GM21423 (cell line): ENCODE measurements at regions not wholly inside any gene's neighbourhood (a gene's known extent, or its start where the extent isn't known, plus 50 kb on each side); places are given as distances from the start of the nearest gene placed in this dataset.
"Not testable (repeated sequence)": the region's sequence is repeated elsewhere in the genome, so short reads cannot be mapped to it uniquely, and the experiment has no call there.

ENCODE experiments used
- ATAC-seq: cut with Tn5 transposase; IDR thresholded peaks from one replicate; pipeline ENCODE4 v1.9.1; 2021; ENCODE audit warnings: mild to moderate bottlenecking, moderate library complexity; ENCODE audit not compliant: unreplicated experiment

DNA sequence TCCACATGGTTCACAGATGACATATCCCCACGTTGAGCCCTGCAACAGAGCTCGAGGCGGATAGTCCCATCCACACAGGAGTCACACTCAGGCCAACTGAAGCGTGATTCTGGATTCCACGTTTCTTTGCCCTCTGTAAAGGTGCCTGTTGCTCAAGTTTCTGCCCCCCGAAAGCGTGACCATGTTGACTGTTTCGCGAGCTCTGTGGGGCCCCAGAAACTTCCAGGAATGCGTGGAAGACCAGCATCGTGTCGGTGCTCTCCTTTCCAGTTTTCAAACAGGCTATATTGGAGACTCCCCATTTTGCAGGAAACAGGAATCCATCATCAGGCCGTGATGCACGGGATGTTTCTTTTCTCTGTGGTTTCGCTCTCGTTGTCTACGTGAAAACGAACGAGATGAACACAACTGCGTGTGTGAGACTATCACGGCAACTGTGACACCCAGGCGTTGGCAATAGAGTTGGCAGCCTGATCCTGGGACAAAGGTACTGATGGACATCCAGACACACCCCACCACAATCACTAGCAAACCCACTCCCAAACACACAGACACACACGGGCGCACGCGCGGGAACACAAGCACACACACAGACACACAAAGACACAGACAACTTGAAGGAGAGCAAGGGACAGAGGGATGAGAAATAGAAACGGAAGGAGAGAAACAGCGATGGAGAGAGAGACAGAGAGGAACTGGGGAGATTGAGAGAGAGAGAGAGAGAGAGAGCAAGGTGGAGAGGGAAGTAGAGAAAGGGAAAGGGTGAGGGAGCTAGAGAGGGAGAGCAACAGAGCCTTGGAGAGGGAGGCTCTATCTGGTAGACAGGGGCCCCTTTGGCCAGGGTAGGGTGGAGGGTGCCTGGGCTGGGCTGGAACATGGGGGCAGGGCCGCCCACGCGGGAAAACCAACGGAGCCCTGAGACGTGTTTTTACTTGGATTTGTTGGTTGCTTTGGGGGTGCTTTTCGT is 1609.3 kb downstream of the SPATA31A7 start:
- ATAC-seq: not testable (repeated sequence)

DNA sequence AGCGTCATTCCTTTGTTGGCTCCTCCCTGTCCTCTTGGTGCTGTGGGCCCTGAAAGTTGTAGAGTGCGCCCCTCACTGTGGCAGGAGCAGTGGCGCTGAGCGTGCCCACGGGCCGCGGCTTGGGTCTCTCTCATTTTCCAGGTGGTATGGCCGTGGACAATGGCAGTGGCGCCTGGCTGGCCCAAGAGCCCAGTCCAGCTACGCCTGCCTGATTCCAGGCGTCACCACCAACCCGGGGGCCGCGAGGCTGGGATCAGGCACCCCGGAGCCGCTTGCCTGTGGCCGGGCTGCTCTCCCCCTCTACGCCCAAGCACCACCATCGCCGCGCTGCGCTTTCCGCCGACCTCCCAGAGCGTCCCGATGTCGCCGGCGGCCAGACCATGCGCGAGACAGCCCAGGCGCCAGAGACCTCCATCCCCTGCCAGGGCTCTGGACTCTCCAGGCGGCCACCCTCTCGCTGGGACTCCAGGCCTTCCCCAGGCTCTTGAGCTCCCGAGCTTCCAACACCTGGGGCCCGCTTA is 1610.1 kb downstream of the SPATA31A7 start:
- not testable (repeated sequence) for ATAC-seq

GRCh38 chr9:62800451-62801371 is 1610.9 kb downstream of the SPATA31A7 start:
- ATAC-seq: not testable (repeated sequence)

DNA sequence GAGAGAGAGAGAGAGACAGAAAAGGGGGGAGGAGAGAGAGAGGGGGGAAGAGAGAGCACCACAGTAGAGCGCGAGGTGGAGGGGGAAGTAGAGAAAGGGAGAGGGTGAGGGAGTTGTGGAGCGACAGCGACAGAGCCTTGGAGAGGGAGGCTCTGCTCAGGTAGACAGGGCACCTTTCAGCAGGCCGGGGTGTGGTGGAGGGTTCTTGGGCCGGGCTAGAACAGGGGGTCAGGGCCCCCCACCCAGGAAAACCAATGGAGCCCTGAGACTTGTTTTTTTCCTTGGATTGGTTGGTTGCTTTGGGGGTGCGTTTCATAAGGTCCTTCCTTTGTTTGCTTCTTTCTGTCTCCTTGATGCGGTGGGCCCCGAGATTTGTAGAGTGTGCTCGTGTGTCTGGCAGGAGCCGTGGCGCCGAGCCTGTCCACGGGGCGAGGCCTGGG is 1611.6 kb downstream of the SPATA31A7 start:
- ATAC-seq: not testable (repeated sequence)

- peak; percentile 100 for ATAC-seq
Observed at GRCh38 chr9:62801961-62802718, 1612.3 kb downstream of the SPATA31A7 start.

DNA sequence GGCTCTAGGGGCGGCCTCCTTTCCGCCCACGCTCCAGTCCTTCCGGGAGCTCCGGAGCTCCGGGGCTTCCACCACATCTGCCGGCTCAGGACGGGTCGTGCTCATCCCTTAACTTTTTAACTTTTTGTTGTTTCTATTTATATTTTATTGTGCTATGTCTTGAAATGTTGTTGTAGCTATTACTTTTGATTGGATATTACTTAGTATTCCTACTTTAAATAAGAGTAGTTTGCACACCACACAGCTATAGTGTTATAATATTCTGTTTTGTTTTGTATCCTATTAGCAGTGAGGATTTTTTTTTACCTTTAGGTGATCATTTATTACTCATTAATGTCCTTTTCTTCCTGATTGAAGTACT is 1612.9 kb downstream of the SPATA31A7 start:
- not testable (repeated sequence) for ATAC-seq

GRCh38 chr9:62803099-62803498 is 1613.3 kb downstream of the SPATA31A7 start:
- not testable (repeated sequence) for ATAC-seq

GRCh38 chr9:62804314-62804713 is 1614.5 kb downstream of the SPATA31A7 start:
- ATAC-seq: not testable (repeated sequence)

GRCh38 chr9:62807424-62807823 is 1617.6 kb downstream of the SPATA31A7 start:
- not testable (repeated sequence) for ATAC-seq

DNA sequence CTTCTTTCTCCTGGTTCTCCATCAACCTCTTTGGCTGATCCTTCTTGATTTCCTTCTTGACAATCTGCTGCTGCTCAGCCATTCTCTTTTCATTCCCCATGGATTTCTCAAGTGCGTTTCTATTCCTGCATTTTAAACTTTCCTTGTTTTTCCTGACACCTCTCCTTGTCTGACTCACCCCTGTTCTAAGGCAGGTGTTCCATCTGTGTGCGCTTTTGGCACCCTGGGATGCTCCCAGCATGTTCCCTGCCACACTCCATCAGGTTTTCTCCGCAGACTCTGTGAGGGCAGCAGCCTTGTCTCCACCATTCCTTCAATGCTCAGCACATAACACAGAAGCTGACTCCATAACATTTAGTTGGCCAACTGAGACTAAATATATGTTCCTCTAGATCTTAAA is 1618.2 kb downstream of the SPATA31A7 start:
- ATAC-seq: not testable (repeated sequence)

DNA sequence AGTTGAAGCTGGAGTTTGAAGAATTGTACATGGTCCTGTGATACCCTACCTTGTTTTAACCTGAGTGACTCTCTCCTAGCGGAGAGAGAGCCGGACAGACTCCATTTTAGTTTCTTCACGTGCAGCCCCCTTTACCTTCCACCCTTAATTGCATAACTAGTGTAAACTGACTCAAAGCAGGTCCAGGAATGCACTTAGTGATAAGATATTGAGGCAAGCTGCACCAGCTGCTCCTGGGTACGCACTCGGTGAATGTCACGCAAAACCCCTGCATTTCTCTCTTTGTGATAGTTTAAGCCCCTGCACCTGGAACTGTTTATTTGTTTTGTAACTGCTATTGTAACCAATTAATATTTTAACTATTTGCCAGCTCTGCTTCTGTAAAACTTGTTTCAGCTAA is 1620.5 kb downstream of the SPATA31A7 start:
- not testable (repeated sequence) for ATAC-seq

DNA sequence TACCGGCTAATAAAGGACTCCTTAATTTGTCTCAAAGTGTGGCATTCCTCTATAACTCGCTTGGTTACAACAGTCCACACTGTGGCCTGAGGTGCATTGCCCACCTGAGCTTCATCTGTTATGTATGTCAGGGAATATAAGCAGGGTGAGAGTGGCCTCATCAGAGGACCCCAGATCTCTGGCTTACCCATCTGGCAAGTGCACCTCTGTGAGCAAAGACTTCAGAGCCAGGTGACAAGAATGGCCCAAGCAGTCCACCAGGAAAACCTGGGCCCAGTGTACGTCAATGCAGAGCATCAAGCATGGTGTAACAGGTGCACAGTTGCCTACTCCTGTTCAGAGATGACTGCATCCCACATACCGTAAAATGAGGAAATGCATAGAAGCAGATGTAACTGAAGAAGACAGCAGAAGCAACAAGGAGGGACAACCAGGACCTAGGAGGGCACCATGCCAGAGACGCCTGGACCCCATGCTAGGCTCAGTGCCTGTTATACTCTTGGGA is 1621.0 kb downstream of the SPATA31A7 start:
- ATAC-seq: not testable (repeated sequence)

DNA sequence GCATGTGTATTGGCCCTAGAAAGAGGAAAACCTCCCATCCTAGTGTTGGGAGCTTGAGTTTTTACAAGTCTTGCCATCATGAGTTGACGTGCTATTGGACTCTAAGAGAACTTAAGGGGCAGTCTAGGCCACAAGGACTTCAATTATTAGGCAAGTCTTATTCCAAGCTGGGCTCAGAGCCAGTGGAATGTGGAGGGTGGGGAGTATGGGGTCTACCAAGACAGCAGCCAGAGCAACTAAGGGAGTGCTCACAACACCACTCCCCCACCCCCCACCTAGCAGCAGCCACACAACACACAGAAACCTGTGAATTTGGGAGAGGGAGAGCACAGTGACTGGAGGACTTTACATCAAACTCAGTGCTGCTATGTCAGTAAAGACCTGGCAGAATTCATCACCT is 1625.6 kb downstream of the SPATA31A7 start:
- ATAC-seq: not testable (repeated sequence)

- not testable (repeated sequence) for ATAC-seq
Observed at GRCh38 chr9:62816331-62816730, 1626.5 kb downstream of the SPATA31A7 start.

DNA sequence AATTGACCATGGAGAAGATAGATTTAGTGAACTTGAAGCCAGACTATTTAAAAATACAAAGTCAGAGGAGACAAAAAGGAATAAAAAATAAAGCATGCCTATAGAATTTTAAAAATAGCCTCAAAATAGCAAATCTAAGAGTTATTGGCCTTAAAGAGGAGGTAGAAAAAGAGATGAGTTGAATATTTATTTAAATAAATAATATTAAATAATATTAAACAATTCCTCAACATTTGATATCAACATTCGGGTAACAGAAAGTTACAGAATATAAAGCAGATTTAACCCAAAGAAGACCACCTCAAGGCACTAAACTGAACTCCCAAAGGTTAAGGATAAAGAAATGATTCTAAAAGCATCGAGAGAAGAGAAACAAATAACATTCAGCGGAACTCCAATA is 1627.4 kb downstream of the SPATA31A7 start:
- not testable (repeated sequence) for ATAC-seq

- not testable (repeated sequence) for ATAC-seq
Observed at GRCh38 chr9:62822185-62822584, 1632.3 kb downstream of the SPATA31A7 start.

- not testable (repeated sequence) for ATAC-seq
Observed at GRCh38 chr9:62827957-62828907, 1638.4 kb downstream of the SPATA31A7 start.

GRCh38 chr9:62830829-62831459 is 1641.1 kb downstream of the SPATA31A7 start:
- ATAC-seq: not testable (repeated sequence)
